ENCODE measurements at regions not wholly inside any gene's neighbourhood (a gene's known extent, or its start where the extent isn't known, plus 50 kb on each side); places are given as distances from the start of the nearest gene placed in this dataset.

DNA sequence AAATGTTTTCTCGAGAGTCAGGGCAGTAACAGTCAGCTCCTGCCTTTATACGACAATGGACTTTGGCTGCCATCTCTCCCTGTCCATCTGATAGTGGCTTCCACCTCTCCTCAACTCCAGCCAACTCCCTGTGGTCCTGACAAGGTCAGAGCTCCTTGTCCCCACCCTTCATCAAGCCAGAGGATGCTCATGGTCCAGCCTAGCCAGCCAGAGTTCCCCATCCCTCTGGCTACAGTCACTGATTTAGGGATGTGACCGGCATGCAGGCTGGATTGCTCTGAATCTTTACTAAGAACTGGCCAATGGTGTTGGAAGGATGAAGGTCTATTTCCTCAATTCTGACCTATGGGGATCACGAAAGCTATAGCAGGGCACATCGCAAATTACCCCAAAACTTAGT, 156.1 kb downstream of the OR4M2 start:
- no peak for TF ChIP-seq POLR2A (IDR thresholded peaks at IDR 0.05; ENCODE audit: low read depth, low read length)
- no peak for TF ChIP-seq TAF1 (IDR thresholded peaks at IDR 0.05; ENCODE audit: low read depth, low read length)
- TF ChIP-seq POLR2AphosphoS5 (IDR thresholded peaks at IDR 0.05; ENCODE audit: low read depth, low read length): no peak
